NT2/D1 (cell line): ENCODE measurements at regions not wholly inside any gene's neighbourhood (a gene's known extent, or its start where the extent isn't known, plus 50 kb on each side); places are given as distances from the start of the nearest gene placed in this dataset.

Experiments
- YY1 ChIP-seq: IDR thresholded peaks from 2 replicates; pipeline ENCODE4 v1.6.1; 2011; ENCODE audit not compliant: insufficient read length, insufficient read depth
- ZNF274 ChIP-seq: IDR thresholded peaks from 2 replicates; pipeline ENCODE4 v1.6.1; 2011; ENCODE audit warnings: mild to moderate bottlenecking, low read depth, low read length

DNA sequence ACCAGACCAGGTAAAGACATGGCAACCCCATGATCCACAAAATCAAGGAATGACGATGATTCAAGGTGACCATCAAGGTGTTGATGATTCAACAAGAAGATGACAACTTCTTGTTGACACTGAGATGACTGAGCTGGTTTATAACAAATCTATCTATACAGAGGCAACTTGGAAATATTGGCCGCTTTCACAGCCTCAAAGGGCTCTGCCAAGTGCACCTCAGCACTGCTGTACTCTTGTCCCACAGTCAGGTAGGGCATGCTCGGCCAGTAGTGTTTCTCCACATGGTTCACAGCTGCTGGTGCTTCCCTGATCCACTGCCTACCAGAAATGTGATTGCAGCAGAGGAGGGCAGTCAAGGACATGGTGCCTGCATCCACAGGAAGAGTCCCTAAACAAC is 125.2 kb upstream of the SYT6 start:
- no peak for TF ChIP-seq ZNF274
- TF ChIP-seq YY1 = no peak
